HG02885 (cell line): ENCODE measurements at regions not wholly inside any gene's neighbourhood (a gene's known extent, or its start where the extent isn't known, plus 50 kb on each side); places are given as distances from the start of the nearest gene placed in this dataset.

Experiments used
- ATAC-seq: cut with Tn5 transposase; IDR thresholded peaks from one replicate; pipeline ENCODE4 v1.9.1; 2021; ENCODE audit warnings: mild to moderate bottlenecking; ENCODE audit not compliant: unreplicated experiment, poor library complexity

DNA sequence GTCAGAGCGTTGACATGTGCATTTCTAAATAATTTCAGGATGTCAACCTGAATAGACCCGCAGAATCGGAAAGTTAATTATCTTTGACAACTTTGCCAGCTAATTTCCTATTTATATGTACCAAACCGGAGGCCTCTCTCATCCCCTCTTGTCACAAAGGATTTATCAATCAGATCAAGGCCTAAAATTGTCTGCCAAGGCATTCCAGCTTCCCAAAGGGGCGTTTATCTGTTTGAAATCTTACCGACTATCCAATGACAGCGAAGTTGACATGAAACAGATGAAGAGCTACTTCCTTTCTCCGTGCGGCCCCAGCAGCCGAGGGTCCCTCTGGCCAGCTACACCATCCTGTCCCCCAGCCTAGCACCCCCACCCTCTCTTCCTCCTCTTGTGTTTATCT is 223.7 kb upstream of the DYNLRB2 start:
- ATAC-seq = no peak

- no peak for ATAC-seq
Observed at GRCh38 chr16:80314042-80314441, 226.8 kb upstream of the DYNLRB2 start.

GRCh38 chr16:80309178-80309577 is 231.6 kb upstream of the DYNLRB2 start:
- no peak for ATAC-seq

GRCh38 chr16:80305410-80305809 is 235.4 kb upstream of the DYNLRB2 start:
- no peak for ATAC-seq

DNA sequence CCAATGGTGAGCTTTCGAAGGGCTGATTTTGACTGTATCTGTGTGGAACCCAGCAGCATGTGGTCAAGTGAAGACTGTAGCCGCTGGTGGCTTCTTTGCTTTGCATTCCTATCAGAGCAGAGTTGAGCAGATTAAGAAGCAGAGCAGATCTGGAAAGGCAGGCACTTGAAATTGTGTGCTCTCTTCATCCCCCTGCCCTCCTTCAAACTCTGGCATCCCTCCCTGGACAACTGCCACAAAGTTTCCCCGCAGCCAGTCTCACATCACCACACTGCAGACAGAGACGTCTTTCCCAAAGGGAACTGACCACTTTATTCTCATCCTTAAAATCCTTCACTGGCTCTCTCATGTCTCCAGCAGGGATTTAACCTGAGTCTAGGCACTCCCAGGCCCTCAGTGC is 237.1 kb upstream of the DYNLRB2 start:
- ATAC-seq = no peak

- no peak for ATAC-seq
Observed at GRCh38 chr16:80300876-80301275, 239.9 kb upstream of the DYNLRB2 start.

- no peak for ATAC-seq
Observed at GRCh38 chr16:80300456-80300855, 240.3 kb upstream of the DYNLRB2 start.

DNA sequence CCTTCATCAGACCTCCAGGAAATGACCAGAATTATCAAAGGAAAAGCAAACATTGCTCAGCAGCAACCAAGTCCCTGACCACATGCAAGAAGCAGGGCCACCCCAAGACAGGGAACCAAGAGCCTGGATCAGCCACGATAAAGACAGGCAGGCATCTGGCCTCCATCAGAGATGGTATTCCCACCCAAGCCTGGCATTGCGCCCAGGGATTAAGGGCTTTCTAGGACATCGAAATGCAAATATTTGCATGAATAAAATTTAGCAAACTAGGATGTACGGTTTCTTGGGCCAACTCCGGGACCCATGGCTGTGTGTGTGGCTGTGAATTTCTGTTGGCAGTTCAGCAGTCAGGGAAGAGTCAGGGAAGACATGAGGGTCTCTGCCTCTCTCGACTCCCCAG is 241.4 kb upstream of the DYNLRB2 start:
- ATAC-seq = no peak

GRCh38 chr16:80298676-80299075 is 242.1 kb upstream of the DYNLRB2 start:
- no peak for ATAC-seq

- no peak for ATAC-seq
Observed at GRCh38 chr16:80296034-80296433, 244.8 kb upstream of the DYNLRB2 start.

DNA sequence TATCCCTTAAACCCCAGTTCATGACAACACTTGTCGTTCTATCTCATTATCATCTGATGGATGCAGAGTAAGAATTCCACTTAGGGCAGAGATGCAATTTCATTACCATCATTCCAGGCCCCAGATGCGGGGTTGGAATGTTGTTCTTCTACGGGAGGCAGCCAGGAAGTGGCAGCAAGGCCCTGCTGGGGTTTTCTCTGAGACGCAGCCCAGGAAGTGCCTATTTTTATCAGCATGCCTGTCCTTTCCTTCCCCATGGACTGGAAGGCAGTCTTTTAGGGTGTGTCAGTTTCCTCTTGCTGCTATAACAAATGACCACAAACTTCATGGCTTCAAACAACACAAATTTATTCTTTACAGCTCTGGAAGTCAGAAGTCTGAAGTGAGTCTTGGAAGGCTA is 246.6 kb upstream of the DYNLRB2 start:
- ATAC-seq = no peak

- no peak for ATAC-seq
Observed at GRCh38 chr16:80288616-80289015, 252.2 kb upstream of the DYNLRB2 start.

DNA sequence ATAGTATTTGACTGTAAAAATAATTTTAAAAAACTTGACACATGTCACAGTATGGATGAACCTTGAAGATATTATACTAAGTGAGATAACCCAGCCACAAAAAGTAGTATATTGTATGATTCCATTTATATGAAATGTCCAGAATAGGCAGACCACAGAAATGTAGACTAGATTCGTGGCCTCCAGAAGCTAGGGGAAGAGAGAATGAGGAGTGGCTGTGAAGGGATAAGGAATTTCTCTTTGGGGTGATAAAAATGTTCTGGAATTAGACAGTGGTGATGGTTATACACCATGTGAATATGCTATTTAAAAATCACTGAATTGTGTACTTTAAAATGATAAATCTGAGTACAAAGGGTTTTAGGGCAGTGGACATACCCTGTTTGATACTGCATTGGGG is 253.1 kb upstream of the DYNLRB2 start:
- ATAC-seq = no peak

DNA sequence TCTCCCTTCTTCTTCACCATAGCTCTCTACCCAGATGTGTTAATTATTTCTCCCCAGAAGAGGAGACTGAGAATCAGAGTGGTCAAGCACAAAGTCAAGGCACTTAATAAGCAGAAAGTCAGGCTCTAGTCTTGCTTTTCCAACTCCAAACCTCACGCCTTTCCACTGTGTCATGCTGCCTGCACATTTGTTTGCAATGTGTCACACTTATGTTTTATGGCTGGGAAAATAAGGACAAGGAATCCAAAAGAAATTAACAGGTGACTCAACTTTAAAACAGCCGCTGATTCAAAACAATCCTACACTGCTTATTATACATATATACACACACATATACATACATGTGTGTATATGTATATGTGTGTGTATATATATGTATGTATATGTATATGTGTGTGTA is 255.7 kb upstream of the DYNLRB2 start:
- ATAC-seq = no peak

- ATAC-seq = no peak
Observed at GRCh38 chr16:80283466-80284392, 257.1 kb upstream of the DYNLRB2 start.

GRCh38 chr16:80280557-80280956 is 260.2 kb upstream of the DYNLRB2 start:
- no peak for ATAC-seq

- ATAC-seq = no peak
Observed at GRCh38 chr16:80279656-80280055, 261.1 kb upstream of the DYNLRB2 start.

DNA sequence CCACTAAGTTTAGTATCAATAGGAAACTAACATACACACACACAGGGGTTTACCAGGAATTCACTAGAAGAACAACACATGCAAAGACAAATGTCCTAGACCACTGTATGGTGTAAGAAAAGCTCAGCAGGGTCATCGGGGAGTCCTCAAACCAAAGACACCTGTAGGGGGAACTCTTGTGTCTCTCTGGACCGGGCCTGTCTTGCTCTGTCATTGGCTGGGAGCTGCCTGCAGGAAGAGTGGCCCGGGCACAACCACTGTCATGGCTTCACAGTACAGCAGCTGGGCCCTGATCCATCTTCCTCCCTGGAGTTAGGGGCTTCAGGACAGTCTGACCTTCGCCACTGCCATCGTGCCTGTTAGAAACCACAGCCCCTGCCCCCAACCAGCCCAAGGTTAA is 263.6 kb upstream of the DYNLRB2 start:
- no peak for ATAC-seq

GRCh38 chr16:80274576-80275191 is 266.1 kb upstream of the DYNLRB2 start:
- ATAC-seq = no peak

- ATAC-seq = no peak
Observed at GRCh38 chr16:80273635-80274538, 266.9 kb upstream of the DYNLRB2 start.
